Duodenal mucosa (tissue), 2 donors: ENCODE measurements at regions not wholly inside any gene's neighbourhood (a gene's known extent, or its start where the extent isn't known, plus 50 kb on each side); places are given as distances from the start of the nearest gene placed in this dataset.
"Not testable (repeated sequence)": the region's sequence is repeated elsewhere in the genome, so short reads cannot be mapped to it uniquely, and the experiment has no call there.

Source experiments
- H3K27ac ChIP-seq: one replicate; pipeline ENCODE4 v1.7.0; 2013; ENCODE audit warnings: low read depth, low read length
- H3K27me3 ChIP-seq, 2 donors: one replicate each; pipeline ENCODE4 v1.7.0; 2013; ENCODE audit warnings: low read length in 2 of 2, control low read depth in 1 of 2; ENCODE audit not compliant: insufficient read depth in 2 of 2, control insufficient read depth in 1 of 2
- H3K36me3 ChIP-seq, 2 donors: one replicate each; pipeline ENCODE4 v1.7.0; 2013; ENCODE audit warnings: low read length in 2 of 2, control low read depth in 1 of 2; ENCODE audit not compliant: insufficient read depth in 2 of 2, control insufficient read depth in 1 of 2
- H3K4me1 ChIP-seq, 2 donors: one replicate each; pipeline ENCODE4 v1.7.0; 2013; ENCODE audit warnings: low read length in 2 of 2, control low read depth in 1 of 2; ENCODE audit not compliant: insufficient read depth in 2 of 2, control insufficient read depth in 1 of 2
- H3K4me3 ChIP-seq, 2 donors: one replicate each; pipeline ENCODE4 v1.7.0; 2013; ENCODE audit warnings: low read length in 2 of 2, low read depth in 1 of 2
- H3K9ac ChIP-seq, 2 donors: one replicate each; pipeline ENCODE4 v1.7.0; 2013; ENCODE audit warnings: low read length in 2 of 2, low read depth in 1 of 2
- H3K9me3 ChIP-seq, 2 donors: one replicate each; pipeline ENCODE4 v1.7.0; 2013; ENCODE audit warnings: low read length in 2 of 2, control low read depth in 1 of 2; ENCODE audit not compliant: control insufficient read depth in 1 of 2

GRCh38 chr13:110817143-110817542 is 97.7 kb downstream of the ANKRD10 start:
- no peak overlapping the region for H3K9ac ChIP-seq
- peaks cover 2 to 4% of the 10 kb centered on the region in 2 donors for H3K27me3 ChIP-seq
- H3K4me1 ChIP-seq, result peaks cover 0 to 3% of the 10 kb centered on the region in 2 donors
- no peaks in the 10 kb centered on the region for H3K9me3 ChIP-seq
- H3K4me3 ChIP-seq, result no peak overlapping the region
- H3K27ac ChIP-seq, result no peak overlapping the region
- no peaks in the 10 kb centered on the region for H3K36me3 ChIP-seq

GRCh38 chr13:110818747-110819146 is 96.1 kb downstream of the ANKRD10 start:
- Histone ChIP-seq H3K9me3 (no peaks in the 10 kb centered on the region), H3K4me1 (peaks cover 0 to 3% of the 10 kb centered on the region in 2 donors), H3K4me3 (no peak overlapping the region), H3K36me3 (no peaks in the 10 kb centered on the region), H3K27ac (no peak overlapping the region), H3K27me3 (no peaks in the 10 kb centered on the region), H3K9ac (no peak overlapping the region)

GRCh38 chr13:110819203-110820014 is 95.5 kb downstream of the ANKRD10 start:
- no peaks in the 10 kb centered on the region for H3K36me3 ChIP-seq
- no peak overlapping the region for H3K27ac ChIP-seq
- H3K9ac ChIP-seq, result no peak overlapping the region
- H3K9me3 ChIP-seq, result no peaks in the 10 kb centered on the region
- H3K27me3 ChIP-seq, result no peaks in the 10 kb centered on the region
- peak overlapping the region in 1 of 2 donors; percentile 11 for H3K4me3 ChIP-seq
- peaks cover 0 to 3% of the 10 kb centered on the region in 2 donors for H3K4me1 ChIP-seq

- Histone ChIP-seq H3K27me3 (no peaks in the 10 kb centered on the region), H3K27ac (no peak overlapping the region), H3K9me3 (no peaks in the 10 kb centered on the region), H3K9ac (no peak overlapping the region), H3K4me1 (peaks cover 0 to 3% of the 10 kb centered on the region in 2 donors), H3K36me3 (no peaks in the 10 kb centered on the region), H3K4me3 (no peak overlapping the region)
These were observed 94.5 kb downstream of the ANKRD10 start for GRCh38 chr13:110820322-110820721.

- not testable (repeated sequence) for H3K36me3 ChIP-seq, H3K27ac ChIP-seq, H3K9ac ChIP-seq, H3K27me3 ChIP-seq, H3K4me3 ChIP-seq, H3K9me3 ChIP-seq, H3K4me1 ChIP-seq
These were observed 92.8 kb downstream of the ANKRD10 start for GRCh38 chr13:110821837-110822668.

GRCh38 chr13:110822669-110822945 is 92.3 kb downstream of the ANKRD10 start:
- Histone ChIP-seq H3K27ac (no peak overlapping the region), H3K4me3 (no peak overlapping the region), H3K27me3 (no peaks in the 10 kb centered on the region), H3K9me3 (no peaks in the 10 kb centered on the region), H3K9ac (no peak overlapping the region), H3K36me3 (no peaks in the 10 kb centered on the region), H3K4me1 (peaks cover 0 to 3% of the 10 kb centered on the region in 2 donors)

- Histone ChIP-seq H3K27ac (no peak overlapping the region), H3K9me3 (no peaks in the 10 kb centered on the region), H3K36me3 (no peaks in the 10 kb centered on the region), H3K27me3 (no peaks in the 10 kb centered on the region), H3K9ac (no peak overlapping the region), H3K4me1 (no peaks in the 10 kb centered on the region), H3K4me3 (no peak overlapping the region)
These were observed 90.1 kb downstream of the ANKRD10 start for GRCh38 chr13:110824702-110825300.

- H3K9ac ChIP-seq, result no peak overlapping the region
- no peaks in the 10 kb centered on the region for H3K27me3 ChIP-seq
- H3K9me3 ChIP-seq, result no peaks in the 10 kb centered on the region
- H3K36me3 ChIP-seq, result no peaks in the 10 kb centered on the region
- no peaks in the 10 kb centered on the region for H3K4me1 ChIP-seq
- no peak overlapping the region for H3K27ac ChIP-seq
- H3K4me3 ChIP-seq, result no peak overlapping the region
These were observed 89.4 kb downstream of the ANKRD10 start for GRCh38 chr13:110825516-110825915.

GRCh38 chr13:110826101-110826500 is 88.8 kb downstream of the ANKRD10 start:
- H3K9me3 ChIP-seq, result no peaks in the 10 kb centered on the region
- no peak overlapping the region for H3K4me3 ChIP-seq
- no peak overlapping the region for H3K27ac ChIP-seq
- H3K9ac ChIP-seq, result no peak overlapping the region
- H3K4me1 ChIP-seq, result no peaks in the 10 kb centered on the region
- no peaks in the 10 kb centered on the region for H3K27me3 ChIP-seq
- no peaks in the 10 kb centered on the region for H3K36me3 ChIP-seq
